NOMO-1 treated with dmso at 0.1 percent for 144 hours (cell line): ENCODE measurements at regions not wholly inside any gene's neighbourhood (a gene's known extent, or its start where the extent isn't known, plus 50 kb on each side); places are given as distances from the start of the nearest gene placed in this dataset.

Experiments
- DNase-seq: peaks from one replicate; lab custom pipeline; 2025; ENCODE audit not compliant: unreplicated experiment; lab: John Stamatoyannopoulos, UW

GRCh38 chr6:48750861-48751260 is 639.9 kb upstream of the PTCHD4 start:
- no peak for DNase-seq

- DNase-seq = no peak
These were observed 636.5 kb upstream of the PTCHD4 start for GRCh38 chr6:48747471-48747870.

- peak; percentile 40 for DNase-seq
These were observed 636.0 kb upstream of the PTCHD4 start for GRCh38 chr6:48747040-48747439.

- no peak for DNase-seq
These were observed 634.0 kb upstream of the PTCHD4 start for GRCh38 chr6:48744948-48745347.

- no peak for DNase-seq
These were observed 632.7 kb upstream of the PTCHD4 start for GRCh38 chr6:48743738-48744137.

- DNase-seq = no peak
These were observed 625.7 kb upstream of the PTCHD4 start for GRCh38 chr6:48736501-48737206.

GRCh38 chr6:48735846-48736245 is 624.8 kb upstream of the PTCHD4 start:
- no peak for DNase-seq

- DNase-seq = peak; percentile 3
These were observed 622.6 kb upstream of the PTCHD4 start for GRCh38 chr6:48733581-48733980.

GRCh38 chr6:48714699-48715098 is 603.7 kb upstream of the PTCHD4 start:
- DNase-seq = no peak

- no peak for DNase-seq
These were observed 603.3 kb upstream of the PTCHD4 start for GRCh38 chr6:48714250-48714649.

GRCh38 chr6:48713612-48714011 is 602.6 kb upstream of the PTCHD4 start:
- DNase-seq = no peak

GRCh38 chr6:48706310-48706709 is 595.3 kb upstream of the PTCHD4 start:
- DNase-seq = no peak

- DNase-seq = no peak
These were observed 590.6 kb upstream of the PTCHD4 start for GRCh38 chr6:48701572-48701971.

GRCh38 chr6:48695872-48696271 is 584.9 kb upstream of the PTCHD4 start:
- no peak for DNase-seq

- DNase-seq = no peak
These were observed 580.4 kb upstream of the PTCHD4 start for GRCh38 chr6:48691420-48691819.

GRCh38 chr6:48689498-48689897 is 578.5 kb upstream of the PTCHD4 start:
- no peak for DNase-seq

GRCh38 chr6:48678390-48678789 is 567.4 kb upstream of the PTCHD4 start:
- no peak for DNase-seq

GRCh38 chr6:48671505-48671904 is 560.5 kb upstream of the PTCHD4 start:
- DNase-seq = no peak

- no peak for DNase-seq
These were observed 559.5 kb upstream of the PTCHD4 start for GRCh38 chr6:48670546-48670945.

GRCh38 chr6:48667797-48668196 is 556.8 kb upstream of the PTCHD4 start:
- no peak for DNase-seq

GRCh38 chr6:48664826-48665225 is 553.8 kb upstream of the PTCHD4 start:
- no peak for DNase-seq

- no peak for DNase-seq
These were observed 547.9 kb upstream of the PTCHD4 start for GRCh38 chr6:48658915-48659314.

GRCh38 chr6:48641544-48641943 is 530.5 kb upstream of the PTCHD4 start:
- DNase-seq = no peak
